ENCODE measurements at regions not wholly inside any gene's neighbourhood (a gene's known extent, or its start where the extent isn't known, plus 50 kb on each side); places are given as distances from the start of the nearest gene placed in this dataset.

DNA sequence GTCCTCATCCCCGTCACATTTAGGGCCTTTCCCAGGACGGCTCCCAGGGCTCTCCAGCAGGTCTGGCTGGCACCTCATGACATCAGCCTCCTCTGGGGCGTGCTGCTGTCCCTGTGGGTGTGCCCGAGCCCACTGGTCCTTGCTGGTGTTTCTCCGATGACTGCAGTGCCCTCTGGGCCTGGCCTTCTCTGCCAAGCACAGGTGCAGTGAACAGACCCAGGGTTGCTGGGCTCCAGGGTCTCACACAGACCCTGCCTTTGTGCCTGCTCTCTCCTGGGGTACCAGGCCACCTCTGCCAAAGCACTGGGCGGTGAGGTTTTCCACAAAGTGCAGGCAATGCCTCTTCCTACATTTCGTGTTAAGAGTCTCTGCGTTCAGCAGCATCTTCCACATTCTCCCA lies 246.1 kb downstream of the ACKR3 start:
- peaks cover 10% of the 10 kb centered on the region for H3K27me3 Mint-ChIP-seq
- H3K36me3 Mint-ChIP-seq (ENCODE audit: low read depth) = no peaks in the 10 kb centered on the region
- H3K9me3 Mint-ChIP-seq = no peaks in the 10 kb centered on the region
- no peak overlapping the region for H3K27ac Mint-ChIP-seq
- no peaks in the 10 kb centered on the region for H3K4me1 Mint-ChIP-seq (ENCODE audit: low read depth)
- H3K4me3 Mint-ChIP-seq = no peak overlapping the region
- DNase-seq = no peak

DNA sequence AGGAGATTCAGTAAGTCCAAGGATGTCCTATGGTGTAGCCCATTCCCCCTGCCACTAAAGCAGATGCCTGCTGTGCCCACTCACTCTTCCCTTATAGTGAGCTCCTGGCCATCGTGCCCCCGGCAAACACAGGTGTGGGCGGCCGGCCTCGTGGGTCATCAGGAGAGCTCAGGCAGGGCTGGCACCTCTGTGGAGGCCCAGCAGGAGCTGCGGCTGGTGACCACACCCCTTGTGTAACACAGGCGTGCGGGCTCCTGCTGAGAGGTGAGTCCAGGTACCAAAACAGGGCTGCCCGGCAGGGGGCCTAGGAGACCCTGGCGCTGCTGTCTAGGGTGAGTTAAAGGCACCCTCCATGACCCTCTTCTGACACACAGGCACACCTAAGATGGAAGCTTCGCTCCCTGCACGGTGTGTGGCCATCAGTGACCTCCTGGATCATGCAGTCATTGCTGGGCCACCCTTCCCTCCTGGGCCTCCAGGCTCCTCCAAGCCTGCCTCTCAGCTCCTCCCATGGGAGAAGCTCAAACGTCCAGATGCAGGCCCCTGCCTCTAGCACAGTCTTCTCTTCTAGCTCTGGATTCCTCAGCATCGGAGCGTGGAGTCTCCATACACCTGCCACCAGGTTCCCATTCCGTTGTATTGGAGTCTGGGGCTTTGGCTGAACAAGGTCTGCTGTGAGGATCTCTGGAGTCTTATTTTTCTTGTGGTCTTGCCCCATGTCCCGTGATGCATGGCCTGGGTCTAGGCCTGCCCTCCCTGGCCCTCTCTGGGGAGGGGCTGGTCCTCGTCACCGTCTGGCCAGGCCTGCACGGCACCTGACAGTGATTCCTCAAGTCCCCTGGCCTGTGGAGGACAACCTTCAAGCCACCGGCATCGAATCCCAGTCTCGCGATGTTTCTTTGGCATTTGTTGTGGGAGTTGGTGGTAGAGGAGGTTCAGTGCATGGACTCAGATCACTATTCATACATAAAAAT lies 246.9 kb downstream of the ACKR3 start:
- H3K4me1 Mint-ChIP-seq (ENCODE audit: low read depth) = no peaks in the 10 kb centered on the region
- no peaks in the 10 kb centered on the region for H3K36me3 Mint-ChIP-seq (ENCODE audit: low read depth)
- H3K4me3 Mint-ChIP-seq = no peak overlapping the region
- no peak overlapping the region for H3K27ac Mint-ChIP-seq
- H3K9me3 Mint-ChIP-seq = no peaks in the 10 kb centered on the region
- peaks cover 10% of the 10 kb centered on the region for H3K27me3 Mint-ChIP-seq
- DNase-seq = no peak

DNA sequence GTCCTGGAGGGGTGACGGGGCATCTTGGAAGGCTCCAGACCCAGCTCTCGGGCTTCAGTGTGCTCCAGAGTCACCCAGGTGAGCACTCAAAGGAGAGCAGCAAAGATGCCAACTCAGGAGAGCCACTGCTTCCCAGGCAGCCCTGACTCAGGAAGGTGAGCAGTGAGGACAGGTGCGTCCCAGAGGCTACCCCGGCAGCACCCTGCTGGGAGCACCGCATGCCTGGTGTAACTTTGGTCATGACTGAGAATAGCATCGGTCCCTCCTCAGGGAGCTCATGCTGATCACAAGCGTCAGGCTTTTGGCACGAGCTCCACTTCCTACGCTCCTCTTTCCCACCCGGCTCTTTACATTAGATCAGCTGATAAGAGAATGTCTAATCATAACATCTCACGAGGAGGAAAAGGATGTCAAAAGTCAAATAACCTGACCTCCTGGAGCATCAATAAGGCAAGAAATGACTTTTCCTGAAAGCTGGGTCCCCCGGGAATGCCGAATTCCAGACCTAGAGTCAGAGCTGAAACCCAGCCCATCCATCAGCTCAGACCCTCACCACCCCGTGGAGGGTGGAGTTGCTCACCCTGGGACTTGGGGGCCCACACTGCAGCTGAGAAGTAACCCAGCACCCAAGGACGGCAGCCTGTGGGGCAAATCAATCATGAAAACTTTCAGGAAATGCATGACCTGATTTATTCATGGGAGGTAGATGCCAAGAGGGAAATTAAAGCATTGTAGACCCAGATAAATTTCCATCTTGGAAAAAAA lies 248.8 kb downstream of the ACKR3 start:
- Mint-ChIP-seq H3K4me1 (ENCODE audit: low read depth) (no peaks in the 10 kb centered on the region), H3K36me3 (ENCODE audit: low read depth) (no peaks in the 10 kb centered on the region), H3K27me3 (peaks cover 4% of the 10 kb centered on the region), H3K27ac (no peak overlapping the region), H3K4me3 (no peak overlapping the region), H3K9me3 (peaks cover 2% of the 10 kb centered on the region)
- no peak for DNase-seq

DNA sequence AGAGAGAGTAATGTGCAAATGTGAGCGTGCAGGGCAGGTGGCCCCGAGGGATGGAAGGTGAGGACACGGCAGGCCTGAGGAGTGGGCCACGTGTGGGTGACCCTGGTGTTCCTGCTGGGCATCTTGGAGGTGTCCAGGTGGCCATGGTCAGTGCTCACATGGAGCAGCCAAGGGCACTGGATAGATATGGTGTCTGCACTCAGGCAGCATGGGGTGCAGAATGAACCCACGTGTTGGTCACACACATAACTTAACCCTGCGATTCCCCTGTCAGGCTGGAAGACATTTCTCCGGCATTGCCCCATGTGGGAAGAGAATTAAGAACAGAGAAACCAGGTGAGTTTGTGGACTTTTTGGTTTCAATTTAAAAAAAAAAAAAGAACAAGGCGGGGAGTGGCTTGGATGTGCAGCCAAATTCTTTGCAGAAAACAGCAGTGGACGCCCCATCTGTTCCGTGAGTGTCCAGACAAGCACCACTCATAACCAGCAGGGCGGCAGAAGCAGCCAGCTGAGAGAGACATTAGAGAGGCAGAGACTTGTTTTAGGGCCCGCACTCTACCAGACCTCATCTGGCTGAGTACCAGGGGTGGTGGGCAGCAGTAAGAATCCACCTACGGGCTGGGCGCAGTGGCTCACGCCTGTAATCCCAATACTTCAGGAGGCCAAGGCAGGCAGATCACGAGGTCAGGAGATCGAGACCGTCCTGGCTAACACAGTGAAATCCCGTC lies 249.8 kb downstream of the ACKR3 start:
- Mint-ChIP-seq H3K36me3 (ENCODE audit: low read depth) (no peaks in the 10 kb centered on the region), H3K4me1 (ENCODE audit: low read depth) (no peaks in the 10 kb centered on the region), H3K4me3 (no peak overlapping the region), H3K27ac (no peak overlapping the region), H3K9me3 (peaks cover 2% of the 10 kb centered on the region), H3K27me3 (peaks cover 4% of the 10 kb centered on the region)
- DNase-seq = no peak

DNA sequence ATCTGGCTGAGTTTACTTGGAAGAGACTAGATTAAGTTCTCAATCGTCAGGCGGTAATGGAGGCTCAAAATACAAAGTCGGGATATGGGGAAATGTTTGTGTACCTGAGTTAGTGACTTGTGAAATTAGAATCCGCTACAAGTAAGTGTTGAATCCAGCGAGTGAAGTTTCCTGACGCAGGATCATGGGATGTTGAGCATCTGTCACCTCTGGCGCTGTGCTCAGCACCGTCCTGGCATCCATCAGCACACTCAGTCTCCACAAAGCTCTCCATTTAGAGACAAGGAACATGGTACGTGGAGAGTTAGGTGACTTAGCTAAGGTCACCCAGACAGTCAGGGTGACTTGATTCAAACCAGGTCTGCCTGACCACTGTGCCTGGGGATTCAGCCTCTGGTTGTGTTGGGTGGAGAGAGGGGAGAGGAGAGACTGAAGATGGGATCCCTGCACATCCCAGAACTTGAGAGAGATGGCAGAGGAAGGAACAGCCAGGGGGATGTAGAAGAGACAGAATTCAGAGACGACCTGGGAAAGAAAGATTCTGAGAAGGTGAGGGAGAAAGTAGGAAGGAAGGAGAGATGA lies 251.2 kb downstream of the ACKR3 start:
- no peak for DNase-seq
- Mint-ChIP-seq H3K4me1 (ENCODE audit: low read depth) (no peaks in the 10 kb centered on the region), H3K36me3 (ENCODE audit: low read depth) (no peaks in the 10 kb centered on the region), H3K27ac (no peak overlapping the region), H3K27me3 (peaks cover 4% of the 10 kb centered on the region), H3K4me3 (no peak overlapping the region), H3K9me3 (peaks cover 2% of the 10 kb centered on the region)

DNA sequence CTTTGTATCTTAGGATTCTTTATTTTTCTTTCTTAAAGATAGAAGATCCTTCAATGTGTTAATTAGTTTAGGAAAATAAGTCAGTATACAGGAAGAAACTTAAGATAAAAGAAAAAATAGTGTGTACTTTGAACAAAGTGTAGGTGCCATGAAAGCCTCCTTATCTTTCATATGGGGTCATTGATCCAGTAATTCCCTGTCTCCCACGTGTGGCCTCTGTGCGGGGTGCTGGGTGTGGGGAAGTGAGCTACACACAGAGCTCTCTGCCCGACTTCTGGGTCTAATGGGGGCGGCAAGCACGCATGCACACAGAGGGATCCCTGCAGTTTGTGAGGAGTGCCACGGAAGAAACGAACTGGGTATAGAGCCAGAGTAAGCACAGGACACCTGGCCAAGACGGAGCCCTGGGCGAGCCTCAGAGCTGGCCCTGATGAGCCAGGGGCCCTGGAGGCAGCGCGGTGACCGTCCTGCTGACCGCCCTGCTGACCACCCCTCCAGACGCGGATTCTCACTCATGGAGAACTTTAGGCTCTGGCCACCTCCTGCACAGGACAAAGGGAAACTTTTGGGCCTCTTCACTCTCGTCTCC lies 253.5 kb downstream of the ACKR3 start:
- H3K27ac Mint-ChIP-seq = no peak overlapping the region
- H3K36me3 Mint-ChIP-seq (ENCODE audit: low read depth) = no peaks in the 10 kb centered on the region

DNA sequence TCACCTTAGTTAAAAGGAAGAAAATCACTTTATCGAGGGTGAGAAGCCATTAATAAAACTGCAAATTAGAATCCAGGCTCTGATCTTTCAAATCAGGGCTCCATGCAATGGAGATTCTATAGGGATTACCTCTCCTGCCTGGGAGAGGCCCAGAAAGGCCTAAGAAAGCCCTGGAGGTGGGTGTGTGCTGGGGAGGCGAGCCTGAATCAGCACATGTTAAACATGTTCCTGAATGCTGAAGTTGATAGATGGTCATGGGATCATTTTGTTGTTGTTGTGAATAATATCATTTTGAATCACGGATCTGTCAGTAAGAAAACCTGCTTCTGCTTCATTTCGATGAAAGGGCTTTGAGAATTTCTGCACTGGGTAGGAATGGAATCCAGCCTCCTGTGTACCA lies 254.3 kb downstream of the ACKR3 start:
- no peak for DNase-seq
- peaks cover 2% of the 10 kb centered on the region for H3K9me3 Mint-ChIP-seq
- no peaks in the 10 kb centered on the region for H3K4me1 Mint-ChIP-seq (ENCODE audit: low read depth)

More for the DNA sequence above, 253.5 kb downstream of the ACKR3 start:
- no peaks in the 10 kb centered on the region for H3K4me1 Mint-ChIP-seq (ENCODE audit: low read depth)
- DNase-seq = no peak
- no peaks in the 10 kb centered on the region for H3K27me3 Mint-ChIP-seq
- peaks cover 2% of the 10 kb centered on the region for H3K9me3 Mint-ChIP-seq
- no peak overlapping the region for H3K4me3 Mint-ChIP-seq

DNA sequence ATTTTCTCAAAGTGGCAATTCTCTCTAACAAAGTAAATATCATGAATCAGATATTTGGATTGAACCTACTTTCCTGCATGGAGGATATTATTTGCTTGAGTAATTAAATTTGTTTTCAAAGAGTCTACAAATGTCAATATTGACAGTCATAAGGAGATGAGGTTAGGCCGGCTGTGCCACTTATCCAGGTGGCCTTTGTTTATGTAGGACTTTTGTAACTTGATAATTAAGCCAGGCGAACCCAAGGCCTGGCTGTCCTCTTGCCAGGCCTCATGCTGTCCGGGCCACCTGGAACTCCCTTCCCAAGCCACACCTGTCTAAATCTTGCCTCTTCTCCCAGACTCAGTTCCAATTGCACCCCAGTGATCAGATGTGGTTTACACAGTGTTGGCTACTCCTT lies 255.2 kb downstream of the ACKR3 start:
- no peak overlapping the region for H3K4me3 Mint-ChIP-seq
- H3K36me3 Mint-ChIP-seq (ENCODE audit: low read depth) = no peaks in the 10 kb centered on the region
- H3K4me1 Mint-ChIP-seq (ENCODE audit: low read depth) = no peaks in the 10 kb centered on the region
- no peak for DNase-seq
- no peak overlapping the region for H3K27ac Mint-ChIP-seq
- H3K27me3 Mint-ChIP-seq = no peaks in the 10 kb centered on the region
- H3K9me3 Mint-ChIP-seq = peaks cover 2% of the 10 kb centered on the region

More for the DNA sequence above, 254.3 kb downstream of the ACKR3 start:
- no peaks in the 10 kb centered on the region for H3K36me3 Mint-ChIP-seq (ENCODE audit: low read depth)
- no peaks in the 10 kb centered on the region for H3K27me3 Mint-ChIP-seq
- H3K4me3 Mint-ChIP-seq = no peak overlapping the region
- H3K27ac Mint-ChIP-seq = no peak overlapping the region

DNA sequence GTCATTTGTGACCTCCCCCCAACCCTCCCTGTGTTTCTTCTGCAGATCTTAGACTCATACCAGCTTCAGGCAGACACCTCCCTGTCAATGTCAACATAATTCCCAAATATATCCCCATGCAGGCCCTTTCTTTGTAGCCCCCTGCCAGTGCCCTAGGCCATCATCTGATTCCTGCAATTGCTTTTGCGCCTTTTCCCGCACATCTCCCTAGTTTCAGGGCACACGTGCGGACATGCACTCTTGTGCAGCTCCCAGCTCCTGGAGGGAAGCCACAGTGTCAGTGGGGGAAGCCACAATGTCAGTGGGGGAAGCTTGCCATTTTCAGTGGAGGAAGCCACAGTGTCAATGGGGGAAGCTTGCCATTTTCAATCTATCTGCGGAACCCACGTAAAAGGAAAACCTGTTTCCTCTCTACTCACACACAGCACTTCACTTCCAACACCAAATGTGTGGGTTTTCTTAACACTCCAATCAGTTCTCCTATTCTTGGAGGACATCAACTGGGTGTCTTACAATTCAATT lies 256.4 kb downstream of the ACKR3 start:
- DNase-seq = no peak
- Mint-ChIP-seq H3K36me3 (ENCODE audit: low read depth) (no peaks in the 10 kb centered on the region), H3K27ac (no peak overlapping the region), H3K4me3 (no peak overlapping the region), H3K27me3 (peaks cover 2% of the 10 kb centered on the region), H3K4me1 (ENCODE audit: low read depth) (no peaks in the 10 kb centered on the region), H3K9me3 (peaks cover 2% of the 10 kb centered on the region)

DNA sequence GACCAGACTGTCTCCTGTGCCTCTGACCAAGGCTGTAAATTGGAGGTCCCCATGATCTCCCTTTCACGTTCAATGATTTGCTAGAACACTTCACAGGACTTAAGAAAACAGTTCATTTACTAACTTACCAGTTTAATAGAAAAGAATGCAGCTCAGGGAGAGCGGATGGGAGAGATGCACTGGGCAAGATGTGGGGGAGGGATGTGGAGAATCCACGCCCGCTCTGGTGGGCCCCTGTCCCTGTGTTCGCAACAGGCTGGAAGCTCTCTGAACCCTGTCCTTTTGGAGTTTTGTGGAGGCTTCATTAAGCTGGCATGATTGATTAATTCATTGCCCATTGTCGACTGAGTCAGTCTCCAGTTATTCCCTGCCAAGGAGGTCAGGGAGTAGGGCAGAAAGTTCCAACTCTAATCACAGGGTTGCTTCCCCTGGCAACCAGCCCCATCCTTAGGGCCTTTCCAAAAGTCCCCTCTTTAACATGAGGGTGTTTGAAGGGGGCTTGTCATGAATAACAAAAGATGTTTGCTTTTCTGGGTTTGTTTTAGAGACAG lies 257.1 kb downstream of the ACKR3 start:
- no peak overlapping the region for H3K27ac Mint-ChIP-seq
- peaks cover 2% of the 10 kb centered on the region for H3K9me3 Mint-ChIP-seq
- H3K4me1 Mint-ChIP-seq (ENCODE audit: low read depth) = no peaks in the 10 kb centered on the region
- H3K4me3 Mint-ChIP-seq = no peak overlapping the region
- no peak for DNase-seq
- peaks cover 6% of the 10 kb centered on the region for H3K27me3 Mint-ChIP-seq
- H3K36me3 Mint-ChIP-seq (ENCODE audit: low read depth) = no peaks in the 10 kb centered on the region

DNA sequence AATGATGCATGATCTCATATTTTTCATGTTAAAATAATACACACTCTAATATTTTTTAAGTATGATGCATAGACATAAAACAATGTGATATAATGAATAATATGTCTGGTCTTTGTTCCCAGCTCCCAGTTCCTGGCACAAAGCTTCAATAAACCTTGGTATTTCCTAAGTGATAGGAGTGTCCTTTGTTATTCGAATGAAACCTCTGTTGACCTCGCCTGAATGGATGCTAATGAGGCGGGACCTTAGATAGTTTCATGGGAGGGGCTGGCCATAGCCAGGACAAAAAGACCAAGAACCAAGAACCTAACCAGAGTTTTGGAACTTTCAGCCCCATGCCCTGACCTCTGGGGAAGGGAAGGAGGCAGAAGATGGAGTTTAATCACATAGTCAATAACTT lies 257.7 kb upstream of the COPS8 start:
- no peak overlapping the region for H3K4me3 Mint-ChIP-seq
- H3K27ac Mint-ChIP-seq = no peak overlapping the region
- H3K27me3 Mint-ChIP-seq = peaks cover 11% of the 10 kb centered on the region
- H3K36me3 Mint-ChIP-seq (ENCODE audit: low read depth) = no peaks in the 10 kb centered on the region
- H3K4me1 Mint-ChIP-seq (ENCODE audit: low read depth) = no peaks in the 10 kb centered on the region
- DNase-seq = no peak
- H3K9me3 Mint-ChIP-seq = no peaks in the 10 kb centered on the region

DNA sequence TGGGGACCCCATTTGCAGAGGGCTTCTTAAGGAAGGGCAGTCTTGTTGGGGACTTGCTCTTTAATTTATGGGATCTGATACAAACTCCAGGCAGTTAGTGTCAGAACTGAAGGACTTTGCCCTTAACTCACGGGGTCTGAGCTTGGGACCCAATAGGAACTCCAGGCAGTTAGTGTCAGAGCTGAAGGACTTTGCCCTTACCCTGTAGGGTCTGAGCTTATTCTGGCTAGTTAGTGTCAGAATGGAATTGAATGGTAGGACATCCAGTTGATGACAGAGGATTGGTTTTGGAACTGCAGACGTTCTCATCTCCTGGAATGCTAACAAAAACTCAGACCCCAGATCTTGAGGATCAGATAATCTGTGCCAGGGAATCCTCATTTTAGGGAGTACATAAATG lies 256.9 kb upstream of the COPS8 start:
- Mint-ChIP-seq H3K4me3 (no peak overlapping the region), H3K27me3 (peaks cover 11% of the 10 kb centered on the region), H3K4me1 (ENCODE audit: low read depth) (no peaks in the 10 kb centered on the region), H3K36me3 (ENCODE audit: low read depth) (no peaks in the 10 kb centered on the region), H3K9me3 (no peaks in the 10 kb centered on the region), H3K27ac (no peak overlapping the region)
- no peak for DNase-seq

DNA sequence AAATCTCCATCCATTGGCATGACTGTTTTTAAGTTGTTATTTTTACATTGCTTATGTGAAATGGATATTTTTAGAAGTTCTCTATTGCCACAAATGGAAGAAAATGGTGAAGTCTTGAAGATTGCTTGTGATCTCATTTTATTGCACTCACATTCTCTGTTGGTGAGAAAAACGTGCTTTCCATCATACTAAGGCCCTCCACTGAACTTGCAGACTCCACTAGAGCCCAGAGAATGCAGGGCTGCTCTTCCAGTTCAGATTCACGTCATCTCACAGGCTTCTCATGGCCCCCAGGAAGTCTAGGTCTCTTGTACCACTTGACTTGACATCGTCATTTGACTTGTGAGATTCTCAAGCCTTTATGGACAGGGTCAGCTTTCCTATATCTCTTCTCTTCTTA lies 254.8 kb upstream of the COPS8 start:
- no peak overlapping the region for H3K4me3 Mint-ChIP-seq
- no peaks in the 10 kb centered on the region for H3K9me3 Mint-ChIP-seq
- H3K27me3 Mint-ChIP-seq = peaks cover 16% of the 10 kb centered on the region
- no peak overlapping the region for H3K27ac Mint-ChIP-seq
- no peaks in the 10 kb centered on the region for H3K36me3 Mint-ChIP-seq (ENCODE audit: low read depth)
- H3K4me1 Mint-ChIP-seq (ENCODE audit: low read depth) = no peaks in the 10 kb centered on the region
- no peak for DNase-seq
